ENCODE measurements at regions not wholly inside any gene's neighbourhood (a gene's known extent, or its start where the extent isn't known, plus 50 kb on each side); places are given as distances from the start of the nearest gene placed in this dataset.
A peak's percentile ranks its signal among the peaks of the same experiment; 100 is the strongest.
"Not testable (repeated sequence)": the region's sequence is repeated elsewhere in the genome, so short reads cannot be mapped to it uniquely, and the experiment has no call there.

DNA sequence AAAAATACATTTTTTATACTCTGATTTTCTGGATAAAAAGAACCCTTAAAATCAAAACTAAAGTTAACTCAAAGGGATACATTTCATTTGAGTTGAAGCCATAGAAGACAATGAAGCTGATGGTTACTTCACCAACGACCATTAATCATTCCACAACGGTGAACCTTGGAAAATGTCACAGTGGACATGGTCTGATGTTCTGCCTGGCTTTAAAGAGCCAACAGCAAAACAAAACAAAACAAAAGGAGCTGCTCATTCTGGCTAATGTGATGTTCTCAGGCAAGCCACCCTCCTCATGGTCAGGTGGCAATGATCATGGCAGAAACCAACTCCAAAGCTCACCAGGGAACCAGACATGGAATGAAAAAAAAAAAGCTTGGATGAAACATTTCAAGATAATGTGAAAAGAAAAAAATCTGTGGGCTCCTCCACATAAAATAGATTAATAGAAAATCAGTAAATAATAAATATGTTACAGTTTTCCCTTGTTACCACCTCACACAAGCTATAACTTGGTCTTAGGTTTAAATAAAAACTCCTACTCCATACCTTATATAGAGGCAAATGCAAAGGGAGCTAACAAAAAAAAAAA is 90.1 kb upstream of the SERTAD2 start:
- no peak for DNase-seq (ENCODE audit: low read depth)

DNA sequence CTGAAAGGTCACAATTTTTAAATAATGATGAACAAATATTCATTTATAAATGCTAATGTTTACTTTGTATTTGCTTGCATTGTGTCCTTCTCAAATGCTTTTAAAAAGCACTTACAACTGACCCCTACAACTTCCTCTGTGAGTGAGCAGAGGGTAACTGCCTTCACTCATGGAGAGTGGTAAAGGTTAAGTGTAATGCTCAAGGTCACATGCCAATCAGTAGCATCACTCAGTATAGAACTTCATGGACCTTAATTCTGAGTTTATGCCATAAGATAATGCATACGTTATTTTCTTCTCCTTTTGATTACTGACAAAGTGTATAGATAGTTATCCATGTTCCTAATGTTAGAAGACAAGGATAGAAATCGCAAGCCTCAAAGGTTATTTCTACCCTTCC is 91.8 kb upstream of the SERTAD2 start:
- no peak for DNase-seq (ENCODE audit: low read depth)

DNA sequence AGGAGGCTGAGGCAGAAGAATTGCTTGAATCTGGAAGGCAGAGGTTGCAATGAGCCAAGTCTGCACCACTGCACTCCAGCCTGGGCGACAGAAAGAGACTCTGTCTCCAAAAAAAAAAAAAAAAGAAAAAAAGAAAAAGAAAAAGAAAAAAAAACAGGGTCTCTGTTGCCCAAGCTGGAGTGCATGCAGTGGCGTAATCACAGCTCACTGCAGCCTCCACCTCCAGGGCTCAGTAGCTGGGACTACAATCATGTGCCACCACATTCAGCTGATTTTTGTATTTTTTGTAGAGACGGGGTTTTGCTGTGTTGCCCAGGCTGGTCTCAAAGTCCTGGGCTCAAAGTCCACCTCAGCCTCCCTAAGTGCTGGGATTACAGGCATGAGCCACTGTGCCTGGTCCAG is 94.0 kb upstream of the SERTAD2 start:
- not testable (repeated sequence) for DNase-seq (ENCODE audit: low read depth)

DNA sequence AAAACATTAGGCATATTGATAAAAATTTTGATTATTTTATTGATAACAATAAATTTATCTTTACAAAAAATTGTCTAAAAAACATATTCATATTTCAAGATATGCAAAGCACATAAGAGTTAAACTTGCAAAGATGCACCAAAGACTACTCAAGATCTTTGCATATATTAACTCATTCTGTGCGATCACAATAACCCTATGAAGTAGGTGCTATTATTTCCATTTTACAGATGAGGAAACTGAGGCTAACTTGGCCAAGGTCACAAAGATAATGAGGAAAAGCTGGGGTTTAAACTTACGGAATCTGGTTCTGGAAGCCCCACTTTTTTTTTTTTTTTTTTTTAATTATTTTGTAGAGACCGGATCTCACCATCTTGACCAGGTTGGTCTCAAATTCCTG is 94.4 kb upstream of the SERTAD2 start:
- no peak for DNase-seq (ENCODE audit: low read depth)

DNA sequence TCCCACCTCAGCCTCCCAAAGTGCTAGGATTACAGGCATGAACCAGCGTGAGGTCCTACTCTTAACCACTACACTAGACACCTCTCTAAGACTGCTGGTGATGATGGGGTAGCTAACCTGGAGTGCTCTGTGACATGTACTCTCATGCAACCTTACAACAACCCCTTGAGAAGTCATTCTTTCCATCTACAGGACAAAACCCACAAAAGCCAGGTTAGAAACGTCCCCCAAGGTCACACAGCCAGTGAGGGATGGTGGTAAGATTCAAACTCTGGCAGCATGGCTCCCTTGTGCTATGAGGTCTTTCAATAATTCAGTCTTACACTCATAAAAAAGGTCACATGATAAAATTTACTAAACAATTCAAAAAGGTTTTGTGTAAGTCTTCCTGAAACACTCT is 94.8 kb upstream of the SERTAD2 start:
- no peak for DNase-seq (ENCODE audit: low read depth)

DNA sequence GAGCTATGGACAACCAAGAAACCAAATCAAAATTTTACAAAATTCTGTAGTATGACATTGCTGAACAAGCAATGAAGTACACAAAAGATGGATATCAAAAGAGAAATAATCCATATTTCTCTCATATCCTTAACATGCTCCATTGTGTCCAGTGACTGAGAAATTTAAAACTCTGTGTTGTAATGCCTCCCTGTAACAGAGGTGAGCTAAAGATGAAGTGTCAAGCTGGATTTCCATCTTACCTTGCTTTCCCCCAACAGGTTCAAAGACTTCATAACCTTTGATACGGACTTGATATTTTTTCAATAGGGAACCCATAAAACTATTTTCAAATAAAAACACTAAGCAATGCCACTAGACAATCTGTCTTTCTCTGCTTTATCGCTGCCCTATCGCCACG is 95.7 kb upstream of the SERTAD2 start:
- DNase-seq (ENCODE audit: low read depth) = no peak

DNA sequence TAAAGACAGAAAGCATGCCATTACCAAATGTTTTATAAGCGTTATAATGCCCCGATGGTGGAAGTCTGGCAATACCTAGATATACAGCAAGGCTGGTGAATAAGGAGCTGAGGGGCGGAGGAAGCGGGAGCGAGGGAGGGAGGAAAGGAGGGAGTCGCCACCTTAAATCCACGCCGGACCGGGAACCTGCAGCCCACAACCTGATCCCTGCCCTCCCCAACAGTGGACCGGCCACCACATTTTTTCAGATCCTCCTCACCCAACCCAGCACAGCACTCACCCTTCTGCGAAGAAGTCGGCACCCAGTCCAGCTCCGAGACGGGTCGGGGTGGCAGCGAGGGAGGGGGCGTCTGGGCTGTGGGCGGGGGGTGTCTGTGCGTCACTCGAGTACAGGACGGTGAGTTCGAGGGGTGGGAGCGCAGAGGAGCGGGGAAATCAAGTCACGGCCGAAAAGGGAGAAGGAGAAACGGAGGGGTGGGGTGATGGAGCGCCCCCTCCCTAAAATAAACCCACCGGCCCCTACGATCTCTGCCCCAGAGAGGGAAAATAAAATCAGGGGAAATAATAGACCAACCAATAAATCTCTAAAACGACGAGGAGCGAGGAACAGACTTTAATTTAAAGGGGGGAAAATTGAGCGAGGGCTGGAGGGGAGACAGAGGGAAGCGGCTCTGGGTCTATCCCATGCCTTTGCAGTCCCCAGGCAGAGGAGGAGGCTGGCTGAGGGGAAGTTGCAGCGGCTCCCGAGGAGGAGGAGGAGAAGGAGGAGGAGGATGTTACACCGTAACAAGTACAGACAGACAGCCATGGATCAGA is 96.5 kb upstream of the SERTAD2 start:
- DNase-seq (ENCODE audit: low read depth) = peak; percentile 52

DNA sequence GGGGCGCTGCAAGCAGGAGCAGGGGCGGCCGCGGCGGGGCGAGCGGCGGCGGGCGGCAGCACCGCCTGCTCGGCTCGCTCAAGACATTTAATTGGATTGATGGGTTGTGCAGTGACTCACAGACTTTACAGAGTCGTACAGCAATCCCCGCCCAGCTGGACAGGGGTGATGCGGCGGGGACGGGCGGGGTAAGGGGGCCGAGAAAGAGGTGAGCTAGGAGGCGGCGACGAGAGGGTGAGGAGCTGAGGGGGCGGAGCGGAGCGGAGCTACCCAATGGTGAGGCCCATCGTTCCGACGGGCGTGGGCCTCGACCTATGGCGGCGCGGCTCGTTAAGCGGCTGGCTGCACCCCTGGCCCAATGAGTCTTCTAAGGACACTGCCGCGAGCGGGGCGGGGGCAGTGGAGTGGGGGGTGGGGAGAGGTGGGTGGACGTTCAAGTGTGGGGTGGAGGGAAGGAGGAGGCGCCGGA is 97.1 kb upstream of the SERTAD2 start:
- DNase-seq (ENCODE audit: low read depth) = peak; percentile 100

DNA sequence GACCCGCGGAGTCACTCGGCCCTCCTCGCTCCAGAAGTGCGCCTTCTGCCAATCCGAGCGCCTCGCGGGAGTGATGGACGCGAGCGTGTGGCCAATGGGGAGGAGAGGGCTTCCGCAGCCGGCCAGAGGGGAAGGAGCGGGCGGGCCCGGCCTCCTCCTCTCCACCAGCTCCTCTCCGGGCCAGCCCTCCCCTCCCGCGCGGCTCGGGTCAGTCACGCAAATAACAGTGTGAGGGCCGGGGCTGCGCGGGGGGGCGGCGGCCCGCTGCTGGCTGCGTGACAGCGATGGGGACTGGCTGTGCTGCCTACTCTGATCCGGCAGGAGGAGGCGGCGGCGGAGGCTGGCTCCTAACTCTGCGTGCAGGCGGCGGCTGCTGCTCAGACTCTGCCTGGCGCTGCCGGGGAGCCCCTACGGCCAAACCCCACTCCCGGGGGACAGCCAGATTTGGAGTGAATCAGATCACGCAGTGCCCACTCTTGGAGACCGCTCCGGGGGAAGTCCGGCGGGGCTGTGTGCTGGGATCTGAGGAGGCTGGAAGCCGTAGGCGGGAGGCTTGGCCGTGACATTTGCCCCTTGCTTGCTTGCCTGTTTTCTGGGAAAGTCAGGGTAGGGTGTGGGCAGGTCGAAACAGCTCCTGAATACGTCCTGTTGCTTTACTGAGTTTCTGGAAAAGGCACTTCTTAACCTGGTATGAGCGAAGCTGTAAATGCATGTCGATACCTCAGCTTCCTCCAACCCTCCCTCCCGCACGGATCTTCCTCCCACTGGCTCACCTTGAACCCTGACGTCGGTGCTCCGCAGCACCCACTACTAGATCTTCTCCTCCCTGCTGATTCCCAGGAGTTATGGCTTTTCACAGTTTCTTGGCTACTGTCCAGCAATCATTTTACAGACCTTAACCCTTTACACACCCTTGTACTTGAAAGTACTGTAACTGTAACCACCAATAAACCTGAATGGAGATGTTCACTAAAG is 97.9 kb upstream of the SERTAD2 start:
- DNase-seq (ENCODE audit: low read depth) = peak; percentile 49

DNA sequence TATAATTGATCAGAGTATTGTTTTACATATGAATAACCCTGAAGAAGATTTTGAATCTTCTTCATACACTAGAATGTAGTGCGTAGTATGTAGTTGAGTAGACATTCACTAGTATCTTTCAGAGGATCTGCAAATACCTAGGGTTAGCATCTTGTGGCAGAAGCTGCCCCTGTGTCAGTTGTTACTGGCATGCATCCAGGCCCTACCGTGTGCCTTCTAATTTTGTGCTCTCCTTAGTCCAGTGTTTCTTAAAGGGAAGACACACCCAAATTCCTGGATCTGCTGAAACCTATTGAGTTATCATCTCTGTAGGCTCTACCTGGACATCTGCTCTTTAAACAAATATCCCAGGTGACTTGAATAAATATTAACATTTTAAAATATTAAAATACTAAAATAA is 99.7 kb upstream of the SERTAD2 start:
- DNase-seq (ENCODE audit: low read depth) = no peak

DNA sequence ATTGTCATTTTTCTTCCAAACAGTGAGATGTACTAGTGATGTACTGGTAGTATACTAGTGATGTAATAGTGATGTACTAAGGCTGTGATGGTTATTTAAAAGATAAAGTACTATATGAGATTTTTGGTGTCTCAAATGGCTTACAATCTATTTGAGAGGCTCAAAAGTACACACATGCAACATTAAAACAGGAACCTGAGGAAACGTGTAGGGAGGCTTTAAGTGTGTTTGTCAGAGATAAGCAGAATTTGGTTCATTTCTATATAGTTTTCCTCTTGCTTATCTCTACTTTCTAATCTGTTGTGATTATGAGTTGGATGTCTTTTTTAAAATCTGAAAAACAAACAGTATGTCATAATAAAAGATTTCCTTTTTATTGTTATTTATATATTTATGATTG is 100.9 kb upstream of the SERTAD2 start:
- DNase-seq (ENCODE audit: low read depth) = no peak

DNA sequence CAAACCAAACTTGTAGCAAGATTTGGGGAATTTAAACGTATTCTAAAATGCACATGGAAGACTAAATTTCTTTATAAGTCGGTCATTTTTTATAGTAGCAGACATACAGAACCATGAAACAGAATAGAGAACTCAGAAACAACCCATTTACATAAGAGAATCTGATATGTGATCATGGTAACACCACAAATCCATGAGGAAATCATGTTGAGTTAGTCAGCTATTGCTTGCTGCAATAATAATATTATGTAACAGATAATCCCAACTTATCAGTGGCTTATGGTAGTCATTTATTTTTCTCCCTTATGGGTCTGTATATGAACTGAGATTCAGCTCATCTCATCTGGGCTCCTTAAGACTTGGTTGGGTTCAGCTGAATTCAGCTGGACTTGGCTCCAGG is 103.4 kb upstream of the SERTAD2 start:
- no peak for DNase-seq (ENCODE audit: low read depth)

DNA sequence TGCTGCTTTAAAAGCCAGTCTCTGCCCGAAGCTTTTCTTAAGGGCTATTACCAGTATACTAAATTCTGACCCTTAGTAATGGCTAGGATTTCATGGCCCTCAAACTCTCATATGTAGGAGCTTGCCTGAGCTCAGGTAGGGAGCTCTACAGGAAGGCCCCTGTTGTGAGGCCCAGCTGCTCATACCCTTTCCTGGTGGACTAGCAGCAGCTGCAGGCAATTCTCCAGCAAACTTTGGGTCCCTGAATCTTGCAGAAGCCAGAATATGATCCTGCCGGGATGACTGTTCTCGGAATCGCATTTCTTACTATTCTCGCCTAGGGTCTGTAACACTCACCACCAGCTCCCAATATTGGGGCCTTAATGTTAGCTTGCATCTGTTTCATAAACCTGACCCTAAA is 106.4 kb upstream of the SERTAD2 start:
- no peak for DNase-seq (ENCODE audit: low read depth)

DNA sequence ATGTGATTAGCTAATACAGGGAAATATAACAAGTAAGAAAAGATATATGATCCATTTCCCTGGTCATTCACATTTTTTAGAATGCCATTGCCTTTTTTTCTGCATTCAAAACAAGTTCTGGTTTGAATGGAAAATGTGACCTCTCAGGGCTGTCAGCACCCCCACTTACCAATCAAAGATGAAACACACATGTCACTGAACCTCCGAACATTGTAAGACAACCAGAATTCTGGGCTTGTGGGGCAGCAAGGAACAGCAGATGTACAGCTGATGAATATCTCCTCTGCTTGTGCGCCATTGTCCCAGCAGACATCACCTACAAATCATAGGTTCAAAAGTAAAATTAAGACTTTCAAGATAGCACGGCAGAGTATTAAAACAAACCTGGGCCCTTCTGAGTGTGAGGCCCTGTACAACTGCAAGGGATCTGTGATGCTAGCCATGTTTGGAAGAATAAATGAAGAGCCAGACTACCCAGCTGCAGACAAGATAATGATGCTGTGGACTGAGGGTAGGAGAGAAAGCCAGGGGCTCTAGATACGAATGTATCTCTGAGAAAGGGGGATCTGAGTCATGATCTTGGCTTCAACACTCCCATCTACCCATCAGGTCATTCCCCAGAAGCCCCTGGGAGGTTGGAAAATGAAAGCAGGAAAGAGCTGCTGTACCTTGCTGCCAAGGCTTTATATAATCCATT is 108.7 kb upstream of the SERTAD2 start:
- no peak for DNase-seq (ENCODE audit: low read depth)

DNA sequence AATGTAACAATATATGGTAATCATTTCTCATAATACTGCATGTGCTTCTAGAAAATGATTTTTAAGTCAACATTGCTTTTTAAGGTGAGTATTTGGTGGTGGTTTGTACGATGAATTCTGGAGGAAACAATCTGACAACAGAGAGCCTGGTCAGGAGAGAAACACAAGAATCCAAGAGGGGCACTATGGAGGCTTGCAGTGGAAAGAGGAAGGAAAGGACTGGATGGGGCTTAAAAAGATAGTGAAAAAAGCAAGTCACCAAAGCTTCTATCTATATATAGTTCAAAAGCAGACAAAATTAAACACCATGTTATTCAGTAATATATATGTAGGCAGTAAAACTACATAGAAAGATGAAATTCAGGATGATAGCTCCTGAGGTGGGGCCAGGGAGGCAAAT is 109.4 kb upstream of the SERTAD2 start:
- no peak for DNase-seq (ENCODE audit: low read depth)

DNA sequence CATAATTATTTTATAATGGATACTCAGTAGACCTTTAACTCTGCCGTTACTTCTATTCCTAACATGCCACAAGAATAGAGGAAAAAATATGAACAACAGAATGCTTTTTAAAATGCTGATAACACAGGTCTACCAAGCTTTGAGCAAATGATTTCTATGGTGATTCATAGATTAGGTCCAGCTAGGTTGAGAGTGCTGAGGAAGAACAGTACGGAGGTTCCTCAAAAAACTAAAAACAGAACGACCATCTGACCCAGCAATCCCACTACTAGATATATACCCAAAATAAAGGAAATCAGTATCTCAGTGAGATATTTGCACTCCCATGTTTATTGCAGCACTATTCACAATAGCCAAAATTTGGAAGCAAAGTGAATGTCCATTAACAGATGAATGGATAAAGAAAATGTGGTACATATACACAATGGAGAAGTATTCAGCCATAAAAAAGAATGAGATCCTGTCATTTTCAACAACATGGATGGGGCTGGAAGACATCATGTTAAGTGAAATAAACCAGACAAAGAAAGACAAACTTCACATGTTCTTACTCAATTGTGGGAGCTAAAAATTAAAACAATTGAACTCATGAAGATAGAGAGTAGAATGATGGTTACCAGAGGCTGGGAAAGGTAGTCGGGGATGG is 111.6 kb upstream of the SERTAD2 start:
- DNase-seq (ENCODE audit: low read depth) = no peak

DNA sequence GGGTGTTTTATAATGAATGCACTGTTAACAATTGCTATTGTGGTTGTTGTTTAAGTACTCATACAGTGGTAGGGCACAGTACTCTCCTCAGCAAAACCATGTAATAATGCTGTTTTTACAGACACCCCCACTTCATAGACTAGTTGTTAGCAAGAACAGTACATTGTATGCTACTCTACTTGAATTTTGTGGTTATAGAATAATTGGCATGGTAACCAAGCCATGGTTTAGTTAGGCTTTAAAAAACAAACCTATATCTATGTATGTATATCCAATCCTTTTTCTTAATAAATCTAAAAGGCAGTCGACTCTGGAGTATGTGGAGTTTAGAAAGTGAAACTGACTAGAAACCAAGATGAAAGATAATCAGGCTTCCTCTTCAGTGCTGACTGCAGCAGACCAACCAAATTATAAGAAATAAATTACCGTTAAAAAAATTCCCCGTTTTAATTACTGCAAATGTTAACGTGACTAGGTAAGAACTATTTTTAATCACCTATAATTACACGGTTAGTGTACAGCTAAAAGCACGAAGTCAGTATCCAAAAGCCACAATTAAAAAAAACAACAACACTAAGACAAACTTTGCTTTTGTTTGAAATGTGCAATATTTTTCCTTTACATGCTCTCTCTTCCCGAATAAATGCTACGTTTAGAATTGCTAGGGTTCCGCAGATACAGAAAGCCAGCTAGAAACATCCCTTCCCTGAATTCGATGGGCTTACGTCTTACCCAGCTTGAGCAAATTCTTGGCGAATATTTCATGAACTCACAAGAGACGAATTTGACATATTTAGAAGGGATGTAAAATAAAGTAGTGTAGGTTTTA is 113.3 kb upstream of the SERTAD2 start:
- DNase-seq (ENCODE audit: low read depth) = peak; percentile 60

DNA sequence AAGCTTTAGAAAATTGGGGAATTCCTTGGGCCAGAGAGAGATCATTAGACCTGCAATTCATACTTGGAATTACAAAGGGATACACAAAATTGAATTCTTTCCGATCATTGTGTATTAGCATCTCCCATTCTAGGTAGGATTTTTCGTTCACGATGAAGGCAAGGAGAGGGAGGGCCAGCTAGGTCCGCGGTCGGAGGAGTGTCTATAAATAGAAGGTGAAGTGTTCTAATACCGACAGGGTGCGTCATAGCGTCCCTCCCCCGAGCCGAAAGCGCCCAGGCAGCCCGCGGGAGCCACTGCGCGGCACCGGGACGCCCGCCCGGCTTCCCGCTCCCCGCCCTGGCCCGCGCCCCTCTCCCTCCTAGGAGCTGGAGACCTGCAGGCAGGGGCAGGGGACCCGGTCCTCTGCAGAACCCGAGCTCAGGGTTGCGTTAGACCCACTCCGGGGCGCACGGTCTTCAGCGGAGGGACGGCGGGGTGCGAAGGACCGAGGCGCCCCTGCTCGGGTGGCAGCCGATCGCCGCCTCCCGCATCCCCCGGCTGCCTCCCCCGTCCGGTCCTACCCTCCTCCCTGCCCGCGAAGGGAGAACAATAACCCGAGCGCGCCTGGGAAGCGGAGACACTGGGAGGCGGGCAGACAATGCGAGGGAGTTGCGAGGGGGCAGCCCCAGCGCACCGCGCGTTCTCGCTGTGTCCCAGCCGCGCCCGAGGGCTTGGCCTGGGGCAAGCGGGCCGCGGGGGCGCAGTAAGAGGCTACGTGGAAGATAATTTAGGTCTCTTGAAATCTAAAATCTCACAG is 114.2 kb upstream of the SERTAD2 start:
- DNase-seq (ENCODE audit: low read depth) = peak; percentile 92

DNA sequence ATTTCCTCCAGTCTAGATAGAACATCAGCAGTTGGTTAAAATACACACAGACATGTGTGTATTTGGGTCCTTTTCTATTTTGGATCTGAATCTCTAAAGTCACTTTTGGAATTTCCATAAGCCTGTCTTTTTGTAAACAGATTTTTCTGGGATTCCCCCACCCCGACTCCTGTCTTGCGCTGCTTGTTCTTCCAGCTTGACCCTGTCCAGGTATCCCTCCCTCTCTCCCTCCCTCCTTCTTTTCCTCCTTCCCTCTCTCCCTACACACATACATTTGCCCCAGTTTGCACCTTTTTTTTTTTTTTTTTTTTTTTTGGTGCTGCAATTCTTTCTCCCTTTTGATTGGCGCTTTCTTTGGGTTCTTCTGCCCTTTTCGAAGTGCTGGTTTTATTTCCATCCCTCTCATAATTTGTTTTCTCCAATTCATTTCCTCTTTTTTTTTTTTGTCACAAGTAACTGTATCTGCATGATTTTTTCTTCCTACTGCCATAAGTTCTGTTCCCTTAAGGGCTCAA is 114.8 kb upstream of the SERTAD2 start:
- DNase-seq (ENCODE audit: low read depth) = no peak

Measured in iris pigment epithelial cell (primary cell).